ENCODE measurements at regions not wholly inside any gene's neighbourhood (a gene's known extent, or its start where the extent isn't known, plus 50 kb on each side); places are given as distances from the start of the nearest gene placed in this dataset.

GRCh38 chr19:31955061-31955460 lies 390.3 kb upstream of the ZNF507 start:
- TF ChIP-seq CTCF (IDR thresholded peaks at IDR 0.05; ENCODE audit: poor library complexity) (no peak), EZH2 (IDR thresholded peaks at IDR 0.05; ENCODE audit: borderline replicate concordance) (no peak)
